PC-9 (cell line): ENCODE measurements at regions not wholly inside any gene's neighbourhood (a gene's known extent, or its start where the extent isn't known, plus 50 kb on each side); places are given as distances from the start of the nearest gene placed in this dataset.
"Not testable (repeated sequence)": the region's sequence is repeated elsewhere in the genome, so short reads cannot be mapped to it uniquely, and the experiment has no call there.

ENCODE experiments used
- BruUV-seq: library from RNA; stranded (reverse); fragments of 400-500 nt; replicated peaks from 2 replicates; lab custom pipeline; 2021; lab: Mats Ljungman, UMichigan
- CTCF ChIA-PET: fragments of 300-600 bp; sonication (Branson Sonifier 250); formaldehyde crosslinking; loops from one replicate; lab custom pipeline; 2022; ENCODE audit warnings: antibody characterized with exemption; lab: Charles Lee
- POLR2A ChIA-PET: fragments of 300-600 bp; sonication (Branson Sonifier 250); formaldehyde crosslinking; loops from one replicate; lab custom pipeline; 2022; ENCODE audit warnings: antibody characterized with exemption; ENCODE audit not compliant: unreplicated experiment; lab: Charles Lee
- DNase-seq, 2 experiments: peaks; one replicate each; pipeline versions ENCODE4 v3.0.0 to v3.0.0-alpha.2; 2015 to 2022; ENCODE audit warnings: mixed read lengths in 1 of 2
- H2AFZ ChIP-seq: fragments of 200-600 bp; sonication (generic); 2 replicates; pipeline ENCODE4 v1.8.1; 2017; ENCODE audit warnings: antibody characterized with exemption
- H3F3A ChIP-seq: fragments of 200-600 bp; sonication (generic); 2 replicates; pipeline ENCODE4 v1.8.1; 2017; ENCODE audit warnings: antibody characterized with exemption, mild to moderate bottlenecking, low read depth; ENCODE audit not compliant: insufficient read depth
- H3K27ac ChIP-seq: fragments of 200-600 bp; sonication (generic); 2 replicates; pipeline ENCODE4 v1.6.1; 2016; ENCODE audit warnings: mixed run types
- H3K27me3 ChIP-seq: fragments of 200-600 bp; sonication (generic); 2 replicates; pipeline ENCODE4 v1.6.1; 2016; ENCODE audit warnings: low read depth, mixed run types; ENCODE audit not compliant: insufficient read depth
- H3K36me3 ChIP-seq: fragments of 200-600 bp; sonication (generic); 2 replicates; pipeline ENCODE4 v1.6.1; 2016; ENCODE audit warnings: low read depth, mixed run types
- H3K4me1 ChIP-seq: fragments of 200-600 bp; sonication (generic); replicated peaks from 2 replicates; pipeline ENCODE4 v1.6.1; 2016; ENCODE audit warnings: mixed run types; ENCODE audit not compliant: insufficient read depth
- H3K4me2 ChIP-seq: fragments of 200-600 bp; sonication (generic); 2 replicates; pipeline ENCODE4 v1.6.1; 2017; ENCODE audit warnings: mixed run types
- H3K4me3 ChIP-seq: fragments of 200-600 bp; sonication (generic); 2 replicates; pipeline ENCODE4 v1.6.1; 2016; ENCODE audit warnings: mixed run types
- H3K79me2 ChIP-seq: fragments of 200-600 bp; sonication (generic); 2 replicates; pipeline ENCODE4 v1.6.1; 2017; ENCODE audit warnings: low read depth, mixed run types
- H3K9me2 ChIP-seq: fragments of 200-600 bp; sonication (generic); 2 replicates; pipeline ENCODE4 v1.8.1; 2017; ENCODE audit warnings: mild to moderate bottlenecking; ENCODE audit not compliant: insufficient read depth
- H3K9me3 ChIP-seq: fragments of 200-600 bp; sonication (generic); 2 replicates; pipeline ENCODE4 v1.8.1; 2016; ENCODE audit warnings: low read depth; ENCODE audit not compliant: insufficient read depth
- H4K20me1 ChIP-seq: fragments of 200-600 bp; sonication (generic); 2 replicates; pipeline ENCODE4 v1.8.1; 2017; ENCODE audit not compliant: insufficient read depth
- EZH2 ChIP-seq: fragments of 200-600 bp; sonication (generic); IDR thresholded peaks from 2 replicates; pipeline ENCODE4 v1.8.0; 2017; ENCODE audit warnings: antibody characterized with exemption, low read depth
- intact Hi-C: fragments of 100-400 bp; cut with micrococcal nuclease; formaldehyde crosslinking; loops from one replicate; pipeline ENCODE4 v1.10.0; 2022; ENCODE audit not compliant: unreplicated experiment
- TF ChIP-seq, protein P1 (sequence below): fragments of 200-600 bp; sonication (generic); conservative IDR thresholded peaks from 2 replicates; pipeline ENCODE4 v1.6.1; 2017; ENCODE audit warnings: mixed run types, antibody characterized with exemption, mild to moderate bottlenecking, moderate library complexity

DNA sequence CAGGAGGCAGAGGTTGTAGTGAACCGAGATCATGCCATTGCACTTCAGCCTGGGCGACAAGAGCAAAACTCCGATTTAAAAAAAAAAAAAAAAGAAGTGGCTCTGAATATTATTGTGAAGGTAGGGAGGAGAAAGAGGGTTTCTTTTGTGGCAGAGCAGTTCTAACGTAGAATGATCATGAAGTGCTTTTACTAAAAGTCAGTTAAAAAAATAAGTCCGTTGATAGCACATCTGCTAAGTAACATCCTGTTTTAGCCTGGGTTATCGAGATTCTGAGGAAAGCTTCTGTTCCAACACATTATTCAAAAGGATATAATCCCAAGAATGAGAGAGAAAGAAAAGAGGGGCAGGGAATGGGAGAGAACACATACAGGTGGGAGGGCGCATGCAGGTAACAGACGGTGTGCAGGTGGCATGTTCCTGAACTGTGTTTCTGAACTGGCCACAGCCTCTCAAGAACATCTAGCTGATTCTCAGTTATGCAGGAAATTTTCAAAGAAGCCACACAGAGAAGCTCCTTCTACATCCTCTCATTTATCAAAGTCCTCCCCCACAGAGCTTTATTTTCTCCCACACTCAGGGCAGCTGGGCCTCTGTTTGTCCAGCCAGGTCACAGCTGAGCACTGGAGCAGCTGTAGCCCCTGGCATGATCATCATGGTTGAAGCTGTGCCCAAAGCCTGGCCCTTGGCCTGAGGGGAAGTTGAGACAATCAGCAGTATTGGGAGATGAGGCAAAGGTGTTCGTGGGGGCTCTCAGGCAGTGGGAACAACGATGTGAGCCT is 342.3 kb downstream of the ZNF674 start:
- no peak for DNase-seq
- no peak overlapping the region for H3K27ac ChIP-seq
- no peak for TF ChIP-seq EZH2
- intact Hi-C loops, result no loop called here
- ChIA-PET CTCF (no interaction called here), POLR2A (no interaction called here)
- no peaks in the 10 kb centered on the region for H3K27me3 ChIP-seq
- no peaks in the 10 kb centered on the region for H3K36me3 ChIP-seq
- no peaks in the 10 kb centered on the region for H3K9me2 ChIP-seq
- no peaks in the 10 kb centered on the region for H3K79me2 ChIP-seq
- no peaks in the 10 kb centered on the region for H3K9me3 ChIP-seq
- H3K4me2 ChIP-seq, result no peak overlapping the region
- H2AFZ ChIP-seq, result no peak overlapping the region
- H3K4me3 ChIP-seq, result no peak overlapping the region
- no TSS peak for BruUV-seq
- peaks cover 3% of the 10 kb centered on the region; the same call in 1 of the 2 replicates for H3F3A ChIP-seq
- peaks cover 4% of the 10 kb centered on the region for H3K4me1 ChIP-seq
- H4K20me1 ChIP-seq, result no peaks in the 10 kb centered on the region

GRCh38 chrX:46200413-46200812 is 344.8 kb downstream of the ZNF674 start:
- ChIA-PET POLR2A (no interaction called here), CTCF (no interaction called here)
- H3F3A ChIP-seq, result no peaks in the 10 kb centered on the region
- no peak overlapping the region for H2AFZ ChIP-seq
- no peak overlapping the region for H3K4me2 ChIP-seq
- TF ChIP-seq EZH2, result no peak
- TF ChIP-seq, protein P1, sequence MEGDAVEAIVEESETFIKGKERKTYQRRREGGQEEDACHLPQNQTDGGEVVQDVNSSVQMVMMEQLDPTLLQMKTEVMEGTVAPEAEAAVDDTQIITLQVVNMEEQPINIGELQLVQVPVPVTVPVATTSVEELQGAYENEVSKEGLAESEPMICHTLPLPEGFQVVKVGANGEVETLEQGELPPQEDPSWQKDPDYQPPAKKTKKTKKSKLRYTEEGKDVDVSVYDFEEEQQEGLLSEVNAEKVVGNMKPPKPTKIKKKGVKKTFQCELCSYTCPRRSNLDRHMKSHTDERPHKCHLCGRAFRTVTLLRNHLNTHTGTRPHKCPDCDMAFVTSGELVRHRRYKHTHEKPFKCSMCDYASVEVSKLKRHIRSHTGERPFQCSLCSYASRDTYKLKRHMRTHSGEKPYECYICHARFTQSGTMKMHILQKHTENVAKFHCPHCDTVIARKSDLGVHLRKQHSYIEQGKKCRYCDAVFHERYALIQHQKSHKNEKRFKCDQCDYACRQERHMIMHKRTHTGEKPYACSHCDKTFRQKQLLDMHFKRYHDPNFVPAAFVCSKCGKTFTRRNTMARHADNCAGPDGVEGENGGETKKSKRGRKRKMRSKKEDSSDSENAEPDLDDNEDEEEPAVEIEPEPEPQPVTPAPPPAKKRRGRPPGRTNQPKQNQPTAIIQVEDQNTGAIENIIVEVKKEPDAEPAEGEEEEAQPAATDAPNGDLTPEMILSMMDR, result no peak
- no peaks in the 10 kb centered on the region for H3K9me2 ChIP-seq
- no peak overlapping the region for H3K4me3 ChIP-seq
- H3K79me2 ChIP-seq, result no peaks in the 10 kb centered on the region
- no peaks in the 10 kb centered on the region; the same call in 1 of the 2 replicates for H3K4me1 ChIP-seq
- H3K27ac ChIP-seq, result no peak overlapping the region
- BruUV-seq, result no TSS peak
- intact Hi-C loops, result no loop called here
- H3K9me3 ChIP-seq, result no peaks in the 10 kb centered on the region
- H4K20me1 ChIP-seq, result no peaks in the 10 kb centered on the region
- H3K27me3 ChIP-seq, result no peaks in the 10 kb centered on the region
- DNase-seq, result no peak
- H3K36me3 ChIP-seq, result no peaks in the 10 kb centered on the region

GRCh38 chrX:46198858-46199257 is 346.4 kb downstream of the ZNF674 start:
- H4K20me1 ChIP-seq, result no peaks in the 10 kb centered on the region
- intact Hi-C loops, result no loop called here
- BruUV-seq, result no TSS peak
- no peaks in the 10 kb centered on the region for H3K9me3 ChIP-seq
- no peak overlapping the region for H2AFZ ChIP-seq
- no peaks in the 10 kb centered on the region for H3K9me2 ChIP-seq
- H3K4me3 ChIP-seq, result no peak overlapping the region
- no peak overlapping the region for H3K4me2 ChIP-seq
- H3K27ac ChIP-seq, result no peak overlapping the region
- no peaks in the 10 kb centered on the region for H3K27me3 ChIP-seq
- DNase-seq, result no peak
- no peaks in the 10 kb centered on the region for H3K4me1 ChIP-seq
- H3K36me3 ChIP-seq, result no peaks in the 10 kb centered on the region
- TF ChIP-seq, protein P1, result no peak
- no peaks in the 10 kb centered on the region for H3F3A ChIP-seq
- no peaks in the 10 kb centered on the region for H3K79me2 ChIP-seq
- ChIA-PET CTCF (no interaction called here), POLR2A (no interaction called here)

- DNase-seq, H3K4me2 ChIP-seq, H3K4me1 ChIP-seq, BruUV-seq, H3K79me2 ChIP-seq, H3F3A ChIP-seq, H2AFZ ChIP-seq, POLR2A ChIA-PET, intact Hi-C loops, H4K20me1 ChIP-seq, H3K27ac ChIP-seq, CTCF ChIA-PET, H3K4me3 ChIP-seq, H3K9me2 ChIP-seq, H3K36me3 ChIP-seq, H3K27me3 ChIP-seq, H3K9me3 ChIP-seq: not testable (repeated sequence)
These were observed 358.5 kb downstream of the ZNF674 start for GRCh38 chrX:46186811-46187106.
